B cell (primary cell): ENCODE measurements at regions not wholly inside any gene's neighbourhood (a gene's known extent, or its start where the extent isn't known, plus 50 kb on each side); places are given as distances from the start of the nearest gene placed in this dataset.
A peak's percentile ranks its signal among the peaks of the same experiment; 100 is the strongest.

Experiments used
- ATAC-seq: fragments of 200-7000 bp; cut with Tn5 transposase; one replicate; pipeline ENCODE4 v1.10.0; 2021; ENCODE audit warnings: low read depth, mild to moderate bottlenecking, moderate number of reproducible peaks, moderate library complexity
- CTCF ChIA-PET: fragments of 350-600 bp; sonication (Branson Sonifier 250); formaldehyde crosslinking; loops from one replicate; lab custom pipeline; 2021; ENCODE audit warnings: antibody characterized with exemption, inconsistent platforms; lab: Charles Lee
- POLR2A ChIA-PET: fragments of 350-600 bp; sonication (Branson Sonifier 250); formaldehyde crosslinking; loops from one replicate; lab custom pipeline; 2021; ENCODE audit warnings: antibody characterized with exemption; lab: Charles Lee
- DNase-seq: peaks from one replicate; pipeline ENCODE4 v3.0.0; 2013
- H2AFZ ChIP-seq: 2 replicates; pipeline ENCODE4 v1.6.1; 2012; ENCODE audit warnings: mild to moderate bottlenecking, low read depth, low read length; ENCODE audit not compliant: insufficient read depth, poor library complexity, severe bottlenecking
- H3K27ac ChIP-seq, 2 donors: 1 replicate in 1 of 2; 2 replicates in 1 of 2; pipeline ENCODE4 v1.5.1; 2012 to 2013; ENCODE audit warnings: low read length in 2 of 2, mild to moderate bottlenecking in 2 of 2, moderate library complexity in 1 of 2
- H3K27me3 ChIP-seq, 4 experiments: fragments of 200-600 bp in 1 of 4; sonication (generic) in 1 of 4; replicated peaks in 1 of 4; 1 replicate in 2 of 4; 2 replicates in 2 of 4; pipeline versions ENCODE4 v1.6.1 to v1.7.0; 2013 to 2016; ENCODE audit warnings: low read length in 3 of 4, mild to moderate bottlenecking in 2 of 4, mixed read lengths in 1 of 4, moderate library complexity in 1 of 4; ENCODE audit not compliant: insufficient read depth in 4 of 4, control insufficient read depth in 3 of 4; ENCODE audit errors: control extremely low read depth in 1 of 4
- H3K36me3 ChIP-seq, 2 experiments: replicated peaks in 1 of 2; 1 replicate in 1 of 2; 2 replicates in 1 of 2; pipeline versions ENCODE4 v1.6.1 to v1.7.1; 2013; ENCODE audit warnings: low read length in 1 of 2; ENCODE audit not compliant: insufficient read depth in 2 of 2, control insufficient read depth in 1 of 2; ENCODE audit errors: control extremely low read depth in 1 of 2, extremely low read depth in 1 of 2
- H3K4me1 ChIP-seq, 2 donors: fragments of 200-600 bp in 1 of 2; sonication (generic) in 1 of 2; 1 replicate in 1 of 2; 2 replicates in 1 of 2; pipeline versions ENCODE4 v1.5.1 to v1.6.1; 2013 to 2017; ENCODE audit warnings: low read length in 2 of 2; ENCODE audit not compliant: control insufficient read depth in 2 of 2, insufficient read depth in 2 of 2
- H3K4me2 ChIP-seq: replicated peaks from 2 replicates; pipeline ENCODE3; 2012; ENCODE audit warnings: mild to moderate bottlenecking, low read depth, low read length; ENCODE audit not compliant: poor library complexity, severe bottlenecking
- H3K4me3 ChIP-seq, 5 experiments: fragments of 200-600 bp in 1 of 5; sonication (generic) in 1 of 5; 1 replicate in 3 of 5; 2 replicates in 2 of 5; pipeline versions ENCODE4 v1.5.1 to v1.7.0; 2011 to 2016; ENCODE audit warnings: low read length in 4 of 5, mild to moderate bottlenecking in 4 of 5, low read depth in 2 of 5, control low read depth in 1 of 5, moderate library complexity in 1 of 5; ENCODE audit not compliant: insufficient read depth in 1 of 5; ENCODE audit errors: control extremely low read depth in 1 of 5, extremely low read depth in 1 of 5
- H3K79me2 ChIP-seq: fragments of 200-600 bp; sonication (generic); one replicate; pipeline ENCODE4 v1.6.0; 2016; ENCODE audit warnings: low read length; ENCODE audit not compliant: control insufficient read depth, insufficient read depth
- H3K9ac ChIP-seq: fragments of 200-600 bp; sonication (generic); 2 replicates; pipeline ENCODE4 v1.6.1; 2017; ENCODE audit warnings: mild to moderate bottlenecking, low read length, moderate library complexity
- H3K9me3 ChIP-seq, 3 donors: one replicate each; pipeline versions ENCODE4 v1.6.1 to v1.7.1; 2013; ENCODE audit warnings: low read length in 2 of 3; ENCODE audit not compliant: control insufficient read depth in 2 of 3, insufficient read depth in 1 of 3; ENCODE audit errors: control extremely low read depth in 1 of 3
- H4K20me1 ChIP-seq: 2 replicates; pipeline ENCODE4 v1.6.0; 2012; ENCODE audit warnings: mild to moderate bottlenecking, low read length; ENCODE audit not compliant: insufficient read depth, control insufficient read depth, poor library complexity, severe bottlenecking
- H3K27ac Mint-ChIP-seq: one replicate; pipeline ENCODE4 v1.8.0; 2021; ENCODE audit warnings: mixed read lengths
- H3K27me3 Mint-ChIP-seq: one replicate; pipeline ENCODE4 v1.8.0; 2021; ENCODE audit warnings: mixed read lengths
- H3K4me1 Mint-ChIP-seq: one replicate; pipeline ENCODE4 v1.8.0; 2021; ENCODE audit warnings: mixed read lengths
- H3K4me3 Mint-ChIP-seq: one replicate; pipeline ENCODE4 v1.8.0; 2021; ENCODE audit warnings: mixed read lengths
- H3K9me3 Mint-ChIP-seq: one replicate; pipeline ENCODE4 v1.8.0; 2022; ENCODE audit warnings: mixed read lengths; ENCODE audit not compliant: insufficient read depth
- EZH2 ChIP-seq: IDR thresholded peaks from 2 replicates; pipeline ENCODE4 v1.6.1; 2012; ENCODE audit warnings: borderline replicate concordance, low read depth, mild to moderate bottlenecking, moderate library complexity, low read length; ENCODE audit not compliant: insufficient read depth, poor library complexity, severe bottlenecking
- WGBS: methylation state at CpG from one replicate; pipeline ENCODE4 v1.1.5; 2013; ENCODE audit warnings: missing lambda C conversion rate; ENCODE audit not compliant: insufficient coverage; 5-methylcytosine and 5-hydroxymethylcytosine counted together
- intact Hi-C: fragments of 100-400 bp; cut with micrococcal nuclease; formaldehyde crosslinking; loops from one replicate; pipeline ENCODE4 v1.10.0; 2022
- TF ChIP-seq, protein P1 (sequence below): fragments of 200-600 bp; IDR thresholded peaks from one replicate; pipeline ENCODE4 v1.8.0; 2022; ENCODE audit warnings: antibody characterized with exemption, mild to moderate bottlenecking

DNA sequence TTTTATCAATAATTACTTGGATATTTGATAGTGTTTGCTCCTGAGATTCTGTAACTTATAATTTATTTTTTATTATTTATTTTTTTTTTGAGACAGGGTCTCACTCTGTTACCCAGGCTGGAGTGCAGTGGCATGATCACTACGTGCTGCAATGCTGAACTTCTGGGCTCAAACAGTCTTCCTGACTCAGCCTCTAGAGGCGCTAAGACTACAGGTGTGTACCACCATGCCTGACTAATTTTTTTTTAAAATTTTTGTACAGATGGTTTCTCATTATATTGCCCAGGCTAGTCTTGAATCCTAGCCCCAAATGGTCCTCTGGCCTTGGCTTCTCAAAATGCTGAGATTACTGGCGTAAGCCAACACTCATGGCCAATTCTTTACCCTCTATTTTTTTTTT, 845.5 kb upstream of the ADGRL4 start:
- Mint-ChIP-seq H3K9me3 (no peaks in the 10 kb centered on the region), H3K4me1 (no peaks in the 10 kb centered on the region), H3K27me3 (no peaks in the 10 kb centered on the region), H3K27ac (no peak overlapping the region), H3K4me3 (no peak overlapping the region)
- Histone ChIP-seq H3K27me3 (no peaks in the 10 kb centered on the region), H3K27ac (no peak overlapping the region), H3K9ac (no peak overlapping the region), H3K4me2 (no peak overlapping the region), H4K20me1 (no peaks in the 10 kb centered on the region), H3K36me3 (no peaks in the 10 kb centered on the region), H3K79me2 (no peaks in the 10 kb centered on the region), H2AFZ (no peak overlapping the region), H3K4me3 (no peak overlapping the region), H3K4me1 (no peaks in the 10 kb centered on the region), H3K9me3 (peaks cover 0 to 1% (median 0%) of the 10 kb centered on the region in 3 donors)
- ATAC-seq (no peak), DNase-seq (no peak)
- POLR2A ChIA-PET = no interaction called here
- CTCF ChIA-PET = no interaction called here
- WGBS = 70% methylated on average over 2 of the region's 3 CpGs
- TF ChIP-seq, protein P1, sequence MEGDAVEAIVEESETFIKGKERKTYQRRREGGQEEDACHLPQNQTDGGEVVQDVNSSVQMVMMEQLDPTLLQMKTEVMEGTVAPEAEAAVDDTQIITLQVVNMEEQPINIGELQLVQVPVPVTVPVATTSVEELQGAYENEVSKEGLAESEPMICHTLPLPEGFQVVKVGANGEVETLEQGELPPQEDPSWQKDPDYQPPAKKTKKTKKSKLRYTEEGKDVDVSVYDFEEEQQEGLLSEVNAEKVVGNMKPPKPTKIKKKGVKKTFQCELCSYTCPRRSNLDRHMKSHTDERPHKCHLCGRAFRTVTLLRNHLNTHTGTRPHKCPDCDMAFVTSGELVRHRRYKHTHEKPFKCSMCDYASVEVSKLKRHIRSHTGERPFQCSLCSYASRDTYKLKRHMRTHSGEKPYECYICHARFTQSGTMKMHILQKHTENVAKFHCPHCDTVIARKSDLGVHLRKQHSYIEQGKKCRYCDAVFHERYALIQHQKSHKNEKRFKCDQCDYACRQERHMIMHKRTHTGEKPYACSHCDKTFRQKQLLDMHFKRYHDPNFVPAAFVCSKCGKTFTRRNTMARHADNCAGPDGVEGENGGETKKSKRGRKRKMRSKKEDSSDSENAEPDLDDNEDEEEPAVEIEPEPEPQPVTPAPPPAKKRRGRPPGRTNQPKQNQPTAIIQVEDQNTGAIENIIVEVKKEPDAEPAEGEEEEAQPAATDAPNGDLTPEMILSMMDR = peak; percentile 10
- no peak for TF ChIP-seq EZH2
- intact Hi-C loops = no loop called here

GRCh38 chr1:79849388-79849787, 842.9 kb upstream of the ADGRL4 start:
- no CpG with 5 or more reads among the region's 1 CpG for WGBS
- H3K4me3 Mint-ChIP-seq = no peak overlapping the region
- Histone ChIP-seq H3K4me2 (no peak overlapping the region), H3K4me3 (no peak overlapping the region), H3K9ac (no peak overlapping the region), H3K79me2 (no peaks in the 10 kb centered on the region), H3K9me3 (peaks cover 0 to 1% (median 0%) of the 10 kb centered on the region in 3 donors), H2AFZ (no peak overlapping the region), H4K20me1 (no peaks in the 10 kb centered on the region), H3K27ac (no peak overlapping the region), H3K36me3 (no peaks in the 10 kb centered on the region), H3K4me1 (no peaks in the 10 kb centered on the region), H3K27me3 (no peaks in the 10 kb centered on the region)
- DNase-seq = no peak
- no peaks in the 10 kb centered on the region for H3K9me3 Mint-ChIP-seq
- H3K4me1 Mint-ChIP-seq = no peaks in the 10 kb centered on the region
- POLR2A ChIA-PET = no interaction called here
- TF ChIP-seq, protein P1 = no peak
- TF ChIP-seq EZH2 = no peak
- intact Hi-C loops = no loop called here
- ATAC-seq = no peak
- CTCF ChIA-PET = no interaction called here
- H3K27ac Mint-ChIP-seq = no peak overlapping the region
- H3K27me3 Mint-ChIP-seq = no peaks in the 10 kb centered on the region
